ENCODE measurements at regions not wholly inside any gene's neighbourhood (a gene's known extent, or its start where the extent isn't known, plus 50 kb on each side); places are given as distances from the start of the nearest gene placed in this dataset.
"Not testable (repeated sequence)": the region's sequence is repeated elsewhere in the genome, so short reads cannot be mapped to it uniquely, and the experiment has no call there.

- H3K27ac ChIP-seq (ENCODE audit: low read depth, low read length), result no peak overlapping the region
- no peaks in the 10 kb centered on the region for H3K36me3 ChIP-seq (ENCODE audit: control insufficient read depth in 5 of 5, insufficient read depth in 5 of 5, low read length in 5 of 5)
- H3K9me3 ChIP-seq (ENCODE audit: control insufficient read depth in 5 of 5, low read length in 5 of 5), result no peaks in the 10 kb centered on the region
- H3K9ac ChIP-seq (ENCODE audit: low read length in 5 of 5), result no peak overlapping the region
- no peaks in the 10 kb centered on the region for H3K27me3 ChIP-seq (ENCODE audit: control insufficient read depth in 5 of 5, insufficient read depth in 4 of 5, low read length in 5 of 5)
- no peaks in the 10 kb centered on the region for H3K4me1 ChIP-seq (ENCODE audit: control insufficient read depth in 5 of 5, insufficient read depth in 5 of 5, low read length in 5 of 5)
- no peak overlapping the region for H3K4me3 ChIP-seq (ENCODE audit: low read depth in 1 of 5, low read length in 5 of 5)
Measured at GRCh38 chr6:81608776-81609175, 143.7 kb downstream of the TENT5A start.

- H3K9ac ChIP-seq (ENCODE audit: low read length in 5 of 5), result no peak overlapping the region
- no peak overlapping the region for H3K27ac ChIP-seq (ENCODE audit: low read depth, low read length)
- H3K36me3 ChIP-seq (ENCODE audit: control insufficient read depth in 5 of 5, insufficient read depth in 5 of 5, low read length in 5 of 5), result no peaks in the 10 kb centered on the region
- no peaks in the 10 kb centered on the region for H3K4me1 ChIP-seq (ENCODE audit: control insufficient read depth in 5 of 5, insufficient read depth in 5 of 5, low read length in 5 of 5)
- no peak overlapping the region for H3K4me3 ChIP-seq (ENCODE audit: low read depth in 1 of 5, low read length in 5 of 5)
- no peaks in the 10 kb centered on the region for H3K9me3 ChIP-seq (ENCODE audit: control insufficient read depth in 5 of 5, low read length in 5 of 5)
- no peaks in the 10 kb centered on the region for H3K27me3 ChIP-seq (ENCODE audit: control insufficient read depth in 5 of 5, insufficient read depth in 4 of 5, low read length in 5 of 5)
Measured at GRCh38 chr6:81606965-81607381, 145.5 kb downstream of the TENT5A start.

- H3K4me3 ChIP-seq (ENCODE audit: low read depth in 1 of 5, low read length in 5 of 5), result no peak overlapping the region
- no peaks in the 10 kb centered on the region for H3K27me3 ChIP-seq (ENCODE audit: control insufficient read depth in 5 of 5, insufficient read depth in 4 of 5, low read length in 5 of 5)
- no peaks in the 10 kb centered on the region for H3K9me3 ChIP-seq (ENCODE audit: control insufficient read depth in 5 of 5, low read length in 5 of 5)
- no peaks in the 10 kb centered on the region for H3K4me1 ChIP-seq (ENCODE audit: control insufficient read depth in 5 of 5, insufficient read depth in 5 of 5, low read length in 5 of 5)
- H3K27ac ChIP-seq (ENCODE audit: low read depth, low read length), result no peak overlapping the region
- no peaks in the 10 kb centered on the region for H3K36me3 ChIP-seq (ENCODE audit: control insufficient read depth in 5 of 5, insufficient read depth in 5 of 5, low read length in 5 of 5)
- H3K9ac ChIP-seq (ENCODE audit: low read length in 5 of 5), result no peak overlapping the region
Measured at GRCh38 chr6:81605526-81605925, 147.0 kb downstream of the TENT5A start.

DNA sequence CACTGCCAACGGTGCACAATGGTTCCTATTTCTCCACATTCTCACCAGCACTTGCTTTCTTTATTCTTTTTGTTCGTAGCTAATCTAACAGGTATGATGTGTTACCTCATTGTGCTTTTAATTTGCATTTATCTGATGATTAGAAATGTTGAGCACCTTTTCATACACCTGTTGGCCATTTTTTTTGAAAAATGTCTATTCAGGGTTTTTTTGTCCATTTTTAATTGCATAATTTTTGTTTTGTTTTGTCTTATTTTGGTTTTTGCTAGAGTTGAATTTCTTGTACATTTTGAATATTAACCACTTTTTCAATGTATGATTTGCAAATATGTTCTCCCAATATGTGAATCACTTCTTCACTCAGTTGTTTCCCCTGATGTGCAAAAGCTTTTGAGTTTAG, 150.6 kb downstream of the TENT5A start:
- no peaks in the 10 kb centered on the region for H3K27me3 ChIP-seq (ENCODE audit: control insufficient read depth in 5 of 5, insufficient read depth in 4 of 5, low read length in 5 of 5)
- no peak overlapping the region for H3K4me3 ChIP-seq (ENCODE audit: low read depth in 1 of 5, low read length in 5 of 5)
- H3K9ac ChIP-seq (ENCODE audit: low read length in 5 of 5), result no peak overlapping the region
- no peaks in the 10 kb centered on the region for H3K36me3 ChIP-seq (ENCODE audit: control insufficient read depth in 5 of 5, insufficient read depth in 5 of 5, low read length in 5 of 5)
- H3K9me3 ChIP-seq (ENCODE audit: control insufficient read depth in 5 of 5, low read length in 5 of 5), result no peaks in the 10 kb centered on the region
- no peak overlapping the region for H3K27ac ChIP-seq (ENCODE audit: low read depth, low read length)
- H3K4me1 ChIP-seq (ENCODE audit: control insufficient read depth in 5 of 5, insufficient read depth in 5 of 5, low read length in 5 of 5), result no peaks in the 10 kb centered on the region

- H3K9ac ChIP-seq (ENCODE audit: low read length in 5 of 5); H3K4me3 ChIP-seq (ENCODE audit: low read depth in 1 of 5, low read length in 5 of 5); H3K27ac ChIP-seq (ENCODE audit: low read depth, low read length); H3K4me1 ChIP-seq (ENCODE audit: control insufficient read depth in 5 of 5, insufficient read depth in 5 of 5, low read length in 5 of 5); H3K27me3 ChIP-seq (ENCODE audit: control insufficient read depth in 5 of 5, insufficient read depth in 4 of 5, low read length in 5 of 5); H3K9me3 ChIP-seq (ENCODE audit: control insufficient read depth in 5 of 5, low read length in 5 of 5); H3K36me3 ChIP-seq (ENCODE audit: control insufficient read depth in 5 of 5, insufficient read depth in 5 of 5, low read length in 5 of 5): not testable (repeated sequence)
Measured at GRCh38 chr6:81600488-81600887, 152.0 kb downstream of the TENT5A start.

GRCh38 chr6:81594501-81594900, 158.0 kb downstream of the TENT5A start:
- Histone ChIP-seq H3K9me3 (ENCODE audit: control insufficient read depth in 5 of 5, low read length in 5 of 5) (no peaks in the 10 kb centered on the region), H3K4me1 (ENCODE audit: control insufficient read depth in 5 of 5, insufficient read depth in 5 of 5, low read length in 5 of 5) (no peaks in the 10 kb centered on the region), H3K4me3 (ENCODE audit: low read depth in 1 of 5, low read length in 5 of 5) (no peak overlapping the region), H3K27ac (ENCODE audit: low read depth, low read length) (no peak overlapping the region), H3K9ac (ENCODE audit: low read length in 5 of 5) (no peak overlapping the region), H3K36me3 (ENCODE audit: control insufficient read depth in 5 of 5, insufficient read depth in 5 of 5, low read length in 5 of 5) (no peaks in the 10 kb centered on the region), H3K27me3 (ENCODE audit: control insufficient read depth in 5 of 5, insufficient read depth in 4 of 5, low read length in 5 of 5) (no peaks in the 10 kb centered on the region)

DNA sequence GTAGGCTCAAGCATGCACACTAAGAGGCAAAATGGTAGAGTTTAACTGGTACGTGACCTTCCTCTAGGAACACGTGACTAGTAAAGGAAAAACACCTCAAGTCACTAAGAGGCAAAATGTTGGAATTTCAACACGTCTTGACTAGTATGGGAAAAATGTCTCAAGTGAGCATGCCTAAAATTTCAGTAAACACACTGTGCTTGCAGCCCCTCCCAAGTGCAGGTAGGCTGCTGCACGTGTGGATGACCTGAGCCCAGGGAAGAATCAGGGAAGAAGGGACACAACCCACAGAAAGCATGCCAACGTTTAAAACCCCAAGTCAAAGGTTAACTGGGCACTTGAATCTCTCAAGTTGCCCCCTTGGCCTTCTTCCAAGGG, 162.2 kb downstream of the TENT5A start:
- Histone ChIP-seq H3K4me3 (ENCODE audit: low read depth in 1 of 5, low read length in 5 of 5) (no peak overlapping the region), H3K9me3 (ENCODE audit: control insufficient read depth in 5 of 5, low read length in 5 of 5) (no peaks in the 10 kb centered on the region), H3K4me1 (ENCODE audit: control insufficient read depth in 5 of 5, insufficient read depth in 5 of 5, low read length in 5 of 5) (no peaks in the 10 kb centered on the region), H3K27me3 (ENCODE audit: control insufficient read depth in 5 of 5, insufficient read depth in 4 of 5, low read length in 5 of 5) (no peaks in the 10 kb centered on the region), H3K36me3 (ENCODE audit: control insufficient read depth in 5 of 5, insufficient read depth in 5 of 5, low read length in 5 of 5) (no peaks in the 10 kb centered on the region), H3K27ac (ENCODE audit: low read depth, low read length) (no peak overlapping the region), H3K9ac (ENCODE audit: low read length in 5 of 5) (no peak overlapping the region)

GRCh38 chr6:81589465-81590313, 162.8 kb downstream of the TENT5A start:
- Histone ChIP-seq H3K27ac (ENCODE audit: low read depth, low read length) (no peak overlapping the region), H3K4me3 (ENCODE audit: low read depth in 1 of 5, low read length in 5 of 5) (no peak overlapping the region), H3K4me1 (ENCODE audit: control insufficient read depth in 5 of 5, insufficient read depth in 5 of 5, low read length in 5 of 5) (no peaks in the 10 kb centered on the region)

GRCh38 chr6:81585686-81586085, 166.8 kb downstream of the TENT5A start:
- not testable (repeated sequence) for H3K27ac ChIP-seq (ENCODE audit: low read depth, low read length); H3K4me1 ChIP-seq (ENCODE audit: control insufficient read depth in 5 of 5, insufficient read depth in 5 of 5, low read length in 5 of 5); H3K27me3 ChIP-seq (ENCODE audit: control insufficient read depth in 5 of 5, insufficient read depth in 4 of 5, low read length in 5 of 5); H3K9ac ChIP-seq (ENCODE audit: low read length in 5 of 5); H3K36me3 ChIP-seq (ENCODE audit: control insufficient read depth in 5 of 5, insufficient read depth in 5 of 5, low read length in 5 of 5); H3K4me3 ChIP-seq (ENCODE audit: low read depth in 1 of 5, low read length in 5 of 5); H3K9me3 ChIP-seq (ENCODE audit: control insufficient read depth in 5 of 5, low read length in 5 of 5)

More at GRCh38 chr6:81589465-81590313, 162.8 kb downstream of the TENT5A start:
- H3K9ac ChIP-seq (ENCODE audit: low read length in 5 of 5), result no peak overlapping the region
- H3K36me3 ChIP-seq (ENCODE audit: control insufficient read depth in 5 of 5, insufficient read depth in 5 of 5, low read length in 5 of 5), result no peaks in the 10 kb centered on the region
- H3K9me3 ChIP-seq (ENCODE audit: control insufficient read depth in 5 of 5, low read length in 5 of 5), result no peaks in the 10 kb centered on the region
- H3K27me3 ChIP-seq (ENCODE audit: control insufficient read depth in 5 of 5, insufficient read depth in 4 of 5, low read length in 5 of 5), result no peaks in the 10 kb centered on the region

GRCh38 chr6:81584156-81584555, 168.3 kb downstream of the TENT5A start:
- H3K4me3 ChIP-seq (ENCODE audit: low read depth in 1 of 5, low read length in 5 of 5); H3K27ac ChIP-seq (ENCODE audit: low read depth, low read length); H3K9ac ChIP-seq (ENCODE audit: low read length in 5 of 5); H3K4me1 ChIP-seq (ENCODE audit: control insufficient read depth in 5 of 5, insufficient read depth in 5 of 5, low read length in 5 of 5); H3K9me3 ChIP-seq (ENCODE audit: control insufficient read depth in 5 of 5, low read length in 5 of 5); H3K27me3 ChIP-seq (ENCODE audit: control insufficient read depth in 5 of 5, insufficient read depth in 4 of 5, low read length in 5 of 5); H3K36me3 ChIP-seq (ENCODE audit: control insufficient read depth in 5 of 5, insufficient read depth in 5 of 5, low read length in 5 of 5): not testable (repeated sequence)
